ENCODE measurements at regions not wholly inside any gene's neighbourhood (a gene's known extent, or its start where the extent isn't known, plus 50 kb on each side); places are given as distances from the start of the nearest gene placed in this dataset.

GRCh38 chr16:55042556-55043432 lies 112.1 kb downstream of the IRX5 start:
- H3K4me2 ChIP-seq (ENCODE audit: control insufficient read depth, extremely low read depth, insufficient read depth, low read depth, low read length) = no peak overlapping the region
- no peak for FAIRE-seq
- no peaks in the 10 kb centered on the region for H3K36me3 ChIP-seq (ENCODE audit: control insufficient read depth in 2 of 2, extremely low read depth in 1 of 2, insufficient read depth in 2 of 2, low read length in 2 of 2)
- dilution Hi-C loops (cut with MboI; ENCODE audit: extremely low pct_ligation_motif_present, low sequenced_read_pairs) = loop anchor here (25.0 kb wide), 1 partner anchor 220 kb away; no protein-coding TSS in a partner anchor
- H3K4me3 ChIP-seq (ENCODE audit: control insufficient read depth in 2 of 3, extremely low read depth in 1 of 3, insufficient read depth in 2 of 3, low read depth in 1 of 3, low read length in 3 of 3) = no peak overlapping the region
- H3K79me2 ChIP-seq (ENCODE audit: control insufficient read depth, insufficient read depth, low read length) = no peaks in the 10 kb centered on the region
- no peaks in the 10 kb centered on the region for H3K9me3 ChIP-seq (ENCODE audit: control insufficient read depth, low read depth, low read length)
- no peak for DNase-seq (ENCODE audit: low read depth, low spot score)
- H3K27ac ChIP-seq (ENCODE audit: control insufficient read depth, insufficient read depth, low read length) = no peak overlapping the region
- H3K9ac ChIP-seq (ENCODE audit: control insufficient read depth, extremely low read depth, insufficient read depth, low read length) = no peak overlapping the region
- no peaks in the 10 kb centered on the region for H3K9me1 ChIP-seq (ENCODE audit: control insufficient read depth, extremely low read depth, insufficient read depth, low read length)
- no peaks in the 10 kb centered on the region for H3K27me3 ChIP-seq (ENCODE audit: control insufficient read depth, extremely low read depth, insufficient read depth, low read length)
- H4K20me1 ChIP-seq (ENCODE audit: control insufficient read depth, extremely low read depth, insufficient read depth, low read length) = no peaks in the 10 kb centered on the region
- peaks cover 16% of the 10 kb centered on the region for H3K4me1 ChIP-seq (ENCODE audit: control insufficient read depth, extremely low read depth, insufficient read depth, low read length)
- TF ChIP-seq CTCF (optimal IDR thresholded peaks at IDR 0.05 in 1 of 3, IDR thresholded peaks at IDR 0.05 in 1 of 3, conservative IDR thresholded peaks at IDR 0.05 in 1 of 3; ENCODE audit: extremely low read depth in 1 of 3, insufficient read depth in 2 of 3, low read length in 3 of 3) (no peak), EZH2 (IDR thresholded peaks at IDR 0.05; ENCODE audit: low read length) (no peak)
- H2AFZ ChIP-seq (ENCODE audit: control insufficient read depth, low read length) = no peak overlapping the region

- Histone ChIP-seq H2AFZ (ENCODE audit: control insufficient read depth, low read length) (no peak overlapping the region), H3K9me3 (ENCODE audit: control insufficient read depth, low read depth, low read length) (no peaks in the 10 kb centered on the region), H4K20me1 (ENCODE audit: control insufficient read depth, extremely low read depth, insufficient read depth, low read length) (no peaks in the 10 kb centered on the region), H3K4me3 (ENCODE audit: control insufficient read depth in 2 of 3, extremely low read depth in 1 of 3, insufficient read depth in 2 of 3, low read depth in 1 of 3, low read length in 3 of 3) (no peak overlapping the region), H3K9ac (ENCODE audit: control insufficient read depth, extremely low read depth, insufficient read depth, low read length) (no peak overlapping the region), H3K4me2 (ENCODE audit: control insufficient read depth, extremely low read depth, insufficient read depth, low read depth, low read length) (no peak overlapping the region), H3K4me1 (ENCODE audit: control insufficient read depth, extremely low read depth, insufficient read depth, low read length) (peaks cover 16% of the 10 kb centered on the region), H3K27ac (ENCODE audit: control insufficient read depth, insufficient read depth, low read length) (no peak overlapping the region), H3K27me3 (ENCODE audit: control insufficient read depth, extremely low read depth, insufficient read depth, low read length) (no peaks in the 10 kb centered on the region), H3K9me1 (ENCODE audit: control insufficient read depth, extremely low read depth, insufficient read depth, low read length) (no peaks in the 10 kb centered on the region), H3K79me2 (ENCODE audit: control insufficient read depth, insufficient read depth, low read length) (no peaks in the 10 kb centered on the region), H3K36me3 (ENCODE audit: control insufficient read depth in 2 of 2, extremely low read depth in 1 of 2, insufficient read depth in 2 of 2, low read length in 2 of 2) (no peaks in the 10 kb centered on the region)
- DNase-seq (ENCODE audit: low read depth, low spot score) (no peak), FAIRE-seq (no peak)
- dilution Hi-C loops (cut with MboI; ENCODE audit: extremely low pct_ligation_motif_present, low sequenced_read_pairs) = loop anchor here (25.0 kb wide), 1 partner anchor 219 kb away; no protein-coding TSS in a partner anchor
- TF ChIP-seq EZH2 (IDR thresholded peaks at IDR 0.05; ENCODE audit: low read length) = no peak
Measured at GRCh38 chr16:55043499-55043898, 112.8 kb downstream of the IRX5 start.
